RWPE1 (cell line): ENCODE measurements at regions not wholly inside any gene's neighbourhood (a gene's known extent, or its start where the extent isn't known, plus 50 kb on each side); places are given as distances from the start of the nearest gene placed in this dataset.

Experiments
- CTCF ChIA-PET: fragments of 350-600 bp; sonication (Branson Sonifier 250); formaldehyde crosslinking; extraction: SDS; loops from one replicate; lab custom pipeline; 2021; lab: Yijun Ruan, JAX
- POLR2A ChIA-PET: fragments of 400-600 bp; formaldehyde crosslinking; extraction: SDS; loops from one replicate; lab custom pipeline; 2020; ENCODE audit warnings: antibody characterized with exemption; ENCODE audit not compliant: low non-redundant PET; lab: Yijun Ruan, JAX
- DNase-seq: peaks from one replicate; pipeline ENCODE4 v3.0.0; 2012; ENCODE audit warnings: low spot score
- H3K27ac ChIP-seq: fragments of 450-650 bp; 2 replicates; pipeline ENCODE4 v1.5.1; 2017
- CTCF ChIP-seq: fragments of 450-650 bp; conservative IDR thresholded peaks from 2 replicates; pipeline ENCODE4 v1.5.1; 2017; ENCODE audit warnings: low read depth, mild to moderate bottlenecking

GRCh38 chr1:105294838-105295237, 1545.1 kb downstream of the AMY1C start:
- POLR2A ChIA-PET = no interaction called here
- H3K27ac ChIP-seq = no peak overlapping the region
- no peak for DNase-seq
- TF ChIP-seq CTCF = no peak
- CTCF ChIA-PET = interaction anchor here (0.6 kb wide), 1 partner anchor 1331 kb away, joined by 3 read pairs; no protein-coding TSS in a partner anchor

- POLR2A ChIA-PET = no interaction called here
- CTCF ChIA-PET = no interaction called here
- TF ChIP-seq CTCF = no peak
- H3K27ac ChIP-seq = no peak overlapping the region
- no peak for DNase-seq
Observed at GRCh38 chr1:105310063-105310462, 1560.4 kb downstream of the AMY1C start.

GRCh38 chr1:105317976-105318375, 1568.3 kb downstream of the AMY1C start:
- ChIA-PET POLR2A (no interaction called here), CTCF (no interaction called here)
- no peak for TF ChIP-seq CTCF
- no peak for DNase-seq
- H3K27ac ChIP-seq = no peak overlapping the region

GRCh38 chr1:105326886-105327285, 1577.2 kb downstream of the AMY1C start:
- DNase-seq = no peak
- TF ChIP-seq CTCF = no peak
- ChIA-PET CTCF (no interaction called here), POLR2A (no interaction called here)
- no peak overlapping the region for H3K27ac ChIP-seq

- ChIA-PET CTCF (interaction anchor here (0.6 kb wide), 1 partner anchor 1083 kb away, joined by 3 read pairs; no protein-coding TSS in a partner anchor), POLR2A (no interaction called here)
- TF ChIP-seq CTCF = no peak
- no peak for DNase-seq
- no peak overlapping the region for H3K27ac ChIP-seq
Observed at GRCh38 chr1:105337420-105337819, 1587.7 kb downstream of the AMY1C start.

- ChIA-PET CTCF (no interaction called here), POLR2A (no interaction called here)
- H3K27ac ChIP-seq = no peak overlapping the region
Observed at GRCh38 chr1:105343317-105343716, 1593.6 kb downstream of the AMY1C start.

More at GRCh38 chr1:105343317-105343716, 1593.6 kb downstream of the AMY1C start:
- DNase-seq = no peak
- no peak for TF ChIP-seq CTCF
